Liver (tissue), 3 donors: ENCODE measurements at regions not wholly inside any gene's neighbourhood (a gene's known extent, or its start where the extent isn't known, plus 50 kb on each side); places are given as distances from the start of the nearest gene placed in this dataset.

Experiments
- JUND ChIP-seq, 2 donors: IDR thresholded peaks; 2 replicates each; pipeline ENCODE4 v1.6.1; 2016; ENCODE audit warnings: antibody characterized with exemption in 2 of 2
- SP1 ChIP-seq: IDR thresholded peaks from 2 replicates; pipeline ENCODE4 v1.6.1; 2018; ENCODE audit warnings: antibody characterized with exemption, mild to moderate bottlenecking
- TAF1 ChIP-seq: conservative IDR thresholded peaks from 2 replicates; pipeline ENCODE4 v1.6.1; 2016; ENCODE audit warnings: antibody characterized with exemption, mild to moderate bottlenecking
- TF ChIP-seq, protein P1 (sequence below): IDR thresholded peaks from 2 replicates; pipeline ENCODE4 v1.6.1; 2016; ENCODE audit warnings: antibody characterized with exemption, mild to moderate bottlenecking
- TF ChIP-seq, protein P2 (sequence below): fragments of 150-350 bp; IDR thresholded peaks from 2 replicates; pipeline ENCODE4 v1.5.1; 2017; ENCODE audit warnings: improper control_type of control experiment, low read depth, low read length; ENCODE audit not compliant: missing input control
- donor health status: healthy.
- donor health status: healthy.

GRCh38 chr1:213484333-213484732 lies 433.3 kb downstream of the RPS6KC1 start:
- TF ChIP-seq, protein P1, sequence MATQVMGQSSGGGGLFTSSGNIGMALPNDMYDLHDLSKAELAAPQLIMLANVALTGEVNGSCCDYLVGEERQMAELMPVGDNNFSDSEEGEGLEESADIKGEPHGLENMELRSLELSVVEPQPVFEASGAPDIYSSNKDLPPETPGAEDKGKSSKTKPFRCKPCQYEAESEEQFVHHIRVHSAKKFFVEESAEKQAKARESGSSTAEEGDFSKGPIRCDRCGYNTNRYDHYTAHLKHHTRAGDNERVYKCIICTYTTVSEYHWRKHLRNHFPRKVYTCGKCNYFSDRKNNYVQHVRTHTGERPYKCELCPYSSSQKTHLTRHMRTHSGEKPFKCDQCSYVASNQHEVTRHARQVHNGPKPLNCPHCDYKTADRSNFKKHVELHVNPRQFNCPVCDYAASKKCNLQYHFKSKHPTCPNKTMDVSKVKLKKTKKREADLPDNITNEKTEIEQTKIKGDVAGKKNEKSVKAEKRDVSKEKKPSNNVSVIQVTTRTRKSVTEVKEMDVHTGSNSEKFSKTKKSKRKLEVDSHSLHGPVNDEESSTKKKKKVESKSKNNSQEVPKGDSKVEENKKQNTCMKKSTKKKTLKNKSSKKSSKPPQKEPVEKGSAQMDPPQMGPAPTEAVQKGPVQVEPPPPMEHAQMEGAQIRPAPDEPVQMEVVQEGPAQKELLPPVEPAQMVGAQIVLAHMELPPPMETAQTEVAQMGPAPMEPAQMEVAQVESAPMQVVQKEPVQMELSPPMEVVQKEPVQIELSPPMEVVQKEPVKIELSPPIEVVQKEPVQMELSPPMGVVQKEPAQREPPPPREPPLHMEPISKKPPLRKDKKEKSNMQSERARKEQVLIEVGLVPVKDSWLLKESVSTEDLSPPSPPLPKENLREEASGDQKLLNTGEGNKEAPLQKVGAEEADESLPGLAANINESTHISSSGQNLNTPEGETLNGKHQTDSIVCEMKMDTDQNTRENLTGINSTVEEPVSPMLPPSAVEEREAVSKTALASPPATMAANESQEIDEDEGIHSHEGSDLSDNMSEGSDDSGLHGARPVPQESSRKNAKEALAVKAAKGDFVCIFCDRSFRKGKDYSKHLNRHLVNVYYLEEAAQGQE, result no peak
- no peak for TF ChIP-seq TAF1
- TF ChIP-seq JUND (IDR thresholded peaks at IDR 0.05), result no peak
- TF ChIP-seq, protein P2, sequence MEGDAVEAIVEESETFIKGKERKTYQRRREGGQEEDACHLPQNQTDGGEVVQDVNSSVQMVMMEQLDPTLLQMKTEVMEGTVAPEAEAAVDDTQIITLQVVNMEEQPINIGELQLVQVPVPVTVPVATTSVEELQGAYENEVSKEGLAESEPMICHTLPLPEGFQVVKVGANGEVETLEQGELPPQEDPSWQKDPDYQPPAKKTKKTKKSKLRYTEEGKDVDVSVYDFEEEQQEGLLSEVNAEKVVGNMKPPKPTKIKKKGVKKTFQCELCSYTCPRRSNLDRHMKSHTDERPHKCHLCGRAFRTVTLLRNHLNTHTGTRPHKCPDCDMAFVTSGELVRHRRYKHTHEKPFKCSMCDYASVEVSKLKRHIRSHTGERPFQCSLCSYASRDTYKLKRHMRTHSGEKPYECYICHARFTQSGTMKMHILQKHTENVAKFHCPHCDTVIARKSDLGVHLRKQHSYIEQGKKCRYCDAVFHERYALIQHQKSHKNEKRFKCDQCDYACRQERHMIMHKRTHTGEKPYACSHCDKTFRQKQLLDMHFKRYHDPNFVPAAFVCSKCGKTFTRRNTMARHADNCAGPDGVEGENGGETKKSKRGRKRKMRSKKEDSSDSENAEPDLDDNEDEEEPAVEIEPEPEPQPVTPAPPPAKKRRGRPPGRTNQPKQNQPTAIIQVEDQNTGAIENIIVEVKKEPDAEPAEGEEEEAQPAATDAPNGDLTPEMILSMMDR, result no peak
- no peak for TF ChIP-seq SP1
